ENCODE measurements at regions not wholly inside any gene's neighbourhood (a gene's known extent, or its start where the extent isn't known, plus 50 kb on each side); places are given as distances from the start of the nearest gene placed in this dataset.

GRCh38 chr4:126860308-126860707 lies 772.4 kb upstream of the INTU start:
- H3K9me3 Mint-ChIP-seq (ENCODE audit: unreplicated experiment), result no peaks in the 10 kb centered on the region
- DNase-seq (ENCODE audit: low spot score), result no peak
- H3K4me3 Mint-ChIP-seq (ENCODE audit: unreplicated experiment), result no peak overlapping the region
- no peak overlapping the region for H3K27ac Mint-ChIP-seq (ENCODE audit: unreplicated experiment)
- H3K4me1 Mint-ChIP-seq (ENCODE audit: unreplicated experiment), result no peaks in the 10 kb centered on the region
- no peak for TF ChIP-seq CTCF (IDR thresholded peaks at IDR 0.05; ENCODE audit: unreplicated experiment)
- no peaks in the 10 kb centered on the region for H3K27me3 Mint-ChIP-seq (ENCODE audit: unreplicated experiment)
- no peaks in the 10 kb centered on the region for H3K36me3 Mint-ChIP-seq (ENCODE audit: low read depth, unreplicated experiment)

GRCh38 chr4:126869967-126870366 lies 762.8 kb upstream of the INTU start:
- H3K36me3 Mint-ChIP-seq (ENCODE audit: low read depth, unreplicated experiment), result peaks cover 7% of the 10 kb centered on the region
- TF ChIP-seq CTCF (IDR thresholded peaks at IDR 0.05; ENCODE audit: unreplicated experiment), result no peak
- peaks cover 2% of the 10 kb centered on the region for H3K27me3 Mint-ChIP-seq (ENCODE audit: unreplicated experiment)
- no peak overlapping the region for H3K27ac Mint-ChIP-seq (ENCODE audit: unreplicated experiment)
- H3K9me3 Mint-ChIP-seq (ENCODE audit: unreplicated experiment), result peaks cover 7% of the 10 kb centered on the region
- no peak for DNase-seq (ENCODE audit: low spot score)
- H3K4me1 Mint-ChIP-seq (ENCODE audit: unreplicated experiment), result peaks cover 3% of the 10 kb centered on the region
- no peak overlapping the region for H3K4me3 Mint-ChIP-seq (ENCODE audit: unreplicated experiment)

- H3K27me3 Mint-ChIP-seq (ENCODE audit: unreplicated experiment), result peaks cover 2% of the 10 kb centered on the region
- peaks cover 7% of the 10 kb centered on the region for H3K9me3 Mint-ChIP-seq (ENCODE audit: unreplicated experiment)
- peaks cover 3% of the 10 kb centered on the region for H3K4me1 Mint-ChIP-seq (ENCODE audit: unreplicated experiment)
- no peak for TF ChIP-seq CTCF (IDR thresholded peaks at IDR 0.05; ENCODE audit: unreplicated experiment)
- peaks cover 7% of the 10 kb centered on the region for H3K36me3 Mint-ChIP-seq (ENCODE audit: low read depth, unreplicated experiment)
- no peak overlapping the region for H3K4me3 Mint-ChIP-seq (ENCODE audit: unreplicated experiment)
- DNase-seq (ENCODE audit: low spot score), result no peak
- H3K27ac Mint-ChIP-seq (ENCODE audit: unreplicated experiment), result no peak overlapping the region
Observed at GRCh38 chr4:126871810-126872209, 760.9 kb upstream of the INTU start.

- Mint-ChIP-seq H3K4me1 (ENCODE audit: unreplicated experiment) (peaks cover 3% of the 10 kb centered on the region), H3K4me3 (ENCODE audit: unreplicated experiment) (no peak overlapping the region), H3K27ac (ENCODE audit: unreplicated experiment) (no peak overlapping the region), H3K36me3 (ENCODE audit: low read depth, unreplicated experiment) (no peaks in the 10 kb centered on the region), H3K27me3 (ENCODE audit: unreplicated experiment) (peaks cover 2% of the 10 kb centered on the region), H3K9me3 (ENCODE audit: unreplicated experiment) (no peaks in the 10 kb centered on the region)
- TF ChIP-seq CTCF (IDR thresholded peaks at IDR 0.05; ENCODE audit: unreplicated experiment), result no peak
- no peak for DNase-seq (ENCODE audit: low spot score)
Observed at GRCh38 chr4:126874533-126874932, 758.2 kb upstream of the INTU start.

- DNase-seq (ENCODE audit: low spot score), result no peak
- no peaks in the 10 kb centered on the region for H3K9me3 Mint-ChIP-seq (ENCODE audit: unreplicated experiment)
- no peaks in the 10 kb centered on the region for H3K27me3 Mint-ChIP-seq (ENCODE audit: unreplicated experiment)
- TF ChIP-seq CTCF (IDR thresholded peaks at IDR 0.05; ENCODE audit: unreplicated experiment), result no peak
- H3K27ac Mint-ChIP-seq (ENCODE audit: unreplicated experiment), result no peak overlapping the region
- no peak overlapping the region for H3K4me3 Mint-ChIP-seq (ENCODE audit: unreplicated experiment)
- H3K36me3 Mint-ChIP-seq (ENCODE audit: low read depth, unreplicated experiment), result no peaks in the 10 kb centered on the region
- H3K4me1 Mint-ChIP-seq (ENCODE audit: unreplicated experiment), result no peaks in the 10 kb centered on the region
Observed at GRCh38 chr4:126888968-126889367, 743.8 kb upstream of the INTU start.
